Calu3 (cell line): ENCODE measurements at regions not wholly inside any gene's neighbourhood (a gene's known extent, or its start where the extent isn't known, plus 50 kb on each side); places are given as distances from the start of the nearest gene placed in this dataset.

Experiments used
- BruUV-seq: library from RNA; stranded (reverse); fragments of 400-500 nt; replicated peaks from 2 replicates; lab custom pipeline; 2021; lab: Mats Ljungman, UMichigan
- CTCF ChIA-PET: fragments of 300-600 bp; sonication (Branson Sonifier 250); formaldehyde crosslinking; loops from one replicate; lab custom pipeline; 2022; ENCODE audit warnings: antibody characterized with exemption; lab: Charles Lee
- DNase-seq: peaks from one replicate; pipeline ENCODE4 v3.0.0; 2022
- H3K27ac Mint-ChIP-seq: one replicate; pipeline ENCODE4 v1.8.0; 2022; ENCODE audit warnings: mixed read lengths; ENCODE audit not compliant: unreplicated experiment
- H3K27me3 Mint-ChIP-seq: one replicate; pipeline ENCODE4 v1.8.0; 2022; ENCODE audit warnings: mixed read lengths; ENCODE audit not compliant: unreplicated experiment
- H3K36me3 Mint-ChIP-seq: one replicate; pipeline ENCODE4 v1.8.0; 2022; ENCODE audit warnings: mild to moderate bottlenecking, moderate library complexity, mixed read lengths; ENCODE audit not compliant: insufficient read depth, unreplicated experiment
- H3K4me1 Mint-ChIP-seq: one replicate; pipeline ENCODE4 v1.8.0; 2022; ENCODE audit warnings: mild to moderate bottlenecking, low read depth, mixed read lengths; ENCODE audit not compliant: unreplicated experiment
- H3K4me3 Mint-ChIP-seq: one replicate; pipeline ENCODE4 v1.8.0; 2022; ENCODE audit warnings: mild to moderate bottlenecking, low read depth, moderate library complexity, mixed read lengths; ENCODE audit not compliant: unreplicated experiment
- H3K9me3 Mint-ChIP-seq: one replicate; pipeline ENCODE4 v1.8.0; 2022; ENCODE audit warnings: low read depth, mixed read lengths; ENCODE audit not compliant: unreplicated experiment
- intact Hi-C: fragments of 100-400 bp; cut with micrococcal nuclease; formaldehyde crosslinking; loops from one replicate; pipeline ENCODE4 v1.10.0; 2022; ENCODE audit not compliant: unreplicated experiment
- TF ChIP-seq, protein P1 (sequence below): fragments of 200-600 bp; IDR thresholded peaks from one replicate; pipeline ENCODE4 v1.8.0; 2022; ENCODE audit warnings: antibody characterized with exemption; ENCODE audit not compliant: unreplicated experiment

DNA sequence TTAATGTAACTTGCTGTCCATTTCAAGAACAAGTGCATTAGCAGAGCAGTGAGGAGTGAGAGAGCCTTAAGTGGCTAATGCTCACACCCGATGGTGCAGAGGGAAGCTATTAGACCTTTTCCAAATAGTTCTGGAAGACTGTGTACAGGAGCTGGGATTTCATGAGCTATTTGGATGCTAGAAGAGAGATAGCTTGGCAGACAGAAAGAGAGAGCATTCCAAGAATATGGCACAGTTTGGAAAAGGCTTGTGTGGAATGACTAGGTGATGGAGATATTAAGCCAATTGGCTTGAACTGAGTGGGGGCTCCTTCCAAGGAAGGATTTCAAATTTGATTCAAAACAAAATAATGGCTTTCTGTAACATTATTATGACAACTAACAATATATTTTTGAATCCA, 1097.2 kb upstream of the TENM3 start:
- BruUV-seq, result no TSS peak
- H3K27me3 Mint-ChIP-seq, result no peaks in the 10 kb centered on the region
- no peak for DNase-seq
- TF ChIP-seq, protein P1, sequence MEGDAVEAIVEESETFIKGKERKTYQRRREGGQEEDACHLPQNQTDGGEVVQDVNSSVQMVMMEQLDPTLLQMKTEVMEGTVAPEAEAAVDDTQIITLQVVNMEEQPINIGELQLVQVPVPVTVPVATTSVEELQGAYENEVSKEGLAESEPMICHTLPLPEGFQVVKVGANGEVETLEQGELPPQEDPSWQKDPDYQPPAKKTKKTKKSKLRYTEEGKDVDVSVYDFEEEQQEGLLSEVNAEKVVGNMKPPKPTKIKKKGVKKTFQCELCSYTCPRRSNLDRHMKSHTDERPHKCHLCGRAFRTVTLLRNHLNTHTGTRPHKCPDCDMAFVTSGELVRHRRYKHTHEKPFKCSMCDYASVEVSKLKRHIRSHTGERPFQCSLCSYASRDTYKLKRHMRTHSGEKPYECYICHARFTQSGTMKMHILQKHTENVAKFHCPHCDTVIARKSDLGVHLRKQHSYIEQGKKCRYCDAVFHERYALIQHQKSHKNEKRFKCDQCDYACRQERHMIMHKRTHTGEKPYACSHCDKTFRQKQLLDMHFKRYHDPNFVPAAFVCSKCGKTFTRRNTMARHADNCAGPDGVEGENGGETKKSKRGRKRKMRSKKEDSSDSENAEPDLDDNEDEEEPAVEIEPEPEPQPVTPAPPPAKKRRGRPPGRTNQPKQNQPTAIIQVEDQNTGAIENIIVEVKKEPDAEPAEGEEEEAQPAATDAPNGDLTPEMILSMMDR, result no peak
- H3K4me1 Mint-ChIP-seq, result no peaks in the 10 kb centered on the region
- no peaks in the 10 kb centered on the region for H3K36me3 Mint-ChIP-seq
- peaks cover 3% of the 10 kb centered on the region for H3K9me3 Mint-ChIP-seq
- CTCF ChIA-PET, result interaction anchor here (1.6 kb wide), 1 partner anchor 382 kb away, joined by 4 read pairs; no protein-coding TSS in a partner anchor
- intact Hi-C loops, result loop anchor here (10.0 kb wide), 3 partner anchors 159 to 1779 kb away; no protein-coding TSS in a partner anchor
- H3K27ac Mint-ChIP-seq, result no peak overlapping the region
- no peak overlapping the region for H3K4me3 Mint-ChIP-seq

GRCh38 chr4:181147416-181147951, 1095.7 kb upstream of the TENM3 start:
- H3K4me1 Mint-ChIP-seq, result no peaks in the 10 kb centered on the region
- no peaks in the 10 kb centered on the region for H3K36me3 Mint-ChIP-seq
- BruUV-seq, result no TSS peak
- TF ChIP-seq, protein P1, result no peak
- CTCF ChIA-PET, result interaction anchor here (0.7 kb wide), 1 partner anchor 370 kb away, joined by 4 read pairs; no protein-coding TSS in a partner anchor
- DNase-seq, result no peak
- H3K4me3 Mint-ChIP-seq, result no peak overlapping the region
- no peak overlapping the region for H3K27ac Mint-ChIP-seq
- H3K27me3 Mint-ChIP-seq, result no peaks in the 10 kb centered on the region
- intact Hi-C loops, result loop anchor here (10.0 kb wide), 3 partner anchors 157 to 1777 kb away; no protein-coding TSS in a partner anchor
- H3K9me3 Mint-ChIP-seq, result peaks cover 3% of the 10 kb centered on the region

- intact Hi-C loops, result loop anchor here (10.0 kb wide), 3 partner anchors 156 to 1776 kb away; no protein-coding TSS in a partner anchor
- CTCF ChIA-PET, result no interaction called here
- no TSS peak for BruUV-seq
- no peak overlapping the region for H3K27ac Mint-ChIP-seq
- DNase-seq, result no peak
- no peak overlapping the region for H3K4me3 Mint-ChIP-seq
- H3K36me3 Mint-ChIP-seq, result no peaks in the 10 kb centered on the region
- TF ChIP-seq, protein P1, result no peak
- no peaks in the 10 kb centered on the region for H3K27me3 Mint-ChIP-seq
- H3K9me3 Mint-ChIP-seq, result peaks cover 3% of the 10 kb centered on the region
- no peaks in the 10 kb centered on the region for H3K4me1 Mint-ChIP-seq
These were observed 1094.7 kb upstream of the TENM3 start for GRCh38 chr4:181148470-181148869.

DNA sequence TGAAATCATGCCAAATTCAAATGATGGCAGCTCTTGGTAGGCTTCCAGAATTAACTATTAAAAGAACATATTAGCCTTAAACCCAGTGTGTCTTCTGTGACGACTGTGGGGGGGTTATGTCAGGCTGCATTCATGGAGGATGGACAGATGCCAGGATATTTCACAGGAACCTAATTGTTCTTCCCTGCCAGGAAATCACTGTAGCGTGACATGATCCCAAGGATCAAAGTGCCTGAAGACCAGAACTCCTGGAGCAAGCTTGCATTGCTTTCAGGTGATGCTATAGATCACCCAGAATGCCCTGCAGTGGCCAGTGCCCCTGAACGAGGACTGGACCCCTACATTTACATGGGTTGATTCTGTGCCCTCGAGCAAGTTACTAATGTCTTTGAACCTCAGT, 1093.0 kb upstream of the TENM3 start:
- no peak for DNase-seq
- CTCF ChIA-PET, result no interaction called here
- intact Hi-C loops, result no loop called here
- BruUV-seq, result no TSS peak
- TF ChIP-seq, protein P1, result no peak
- Mint-ChIP-seq H3K4me1 (no peaks in the 10 kb centered on the region), H3K27ac (no peak overlapping the region), H3K36me3 (no peaks in the 10 kb centered on the region), H3K27me3 (no peaks in the 10 kb centered on the region), H3K4me3 (no peak overlapping the region), H3K9me3 (peaks cover 3% of the 10 kb centered on the region)
